GM18505 (cell line): ENCODE measurements at regions not wholly inside any gene's neighbourhood (a gene's known extent, or its start where the extent isn't known, plus 50 kb on each side); places are given as distances from the start of the nearest gene placed in this dataset.

Experiments
- ATAC-seq: cut with Tn5 transposase; IDR thresholded peaks from one replicate; pipeline ENCODE4 v1.9.1; 2021; ENCODE audit not compliant: unreplicated experiment
- POLR2A ChIP-seq: IDR thresholded peaks from 4 replicates; pipeline ENCODE4 v1.6.1; 2011; ENCODE audit warnings: borderline replicate concordance; ENCODE audit not compliant: insufficient read depth, insufficient read length; ENCODE audit errors: extremely low read depth

DNA sequence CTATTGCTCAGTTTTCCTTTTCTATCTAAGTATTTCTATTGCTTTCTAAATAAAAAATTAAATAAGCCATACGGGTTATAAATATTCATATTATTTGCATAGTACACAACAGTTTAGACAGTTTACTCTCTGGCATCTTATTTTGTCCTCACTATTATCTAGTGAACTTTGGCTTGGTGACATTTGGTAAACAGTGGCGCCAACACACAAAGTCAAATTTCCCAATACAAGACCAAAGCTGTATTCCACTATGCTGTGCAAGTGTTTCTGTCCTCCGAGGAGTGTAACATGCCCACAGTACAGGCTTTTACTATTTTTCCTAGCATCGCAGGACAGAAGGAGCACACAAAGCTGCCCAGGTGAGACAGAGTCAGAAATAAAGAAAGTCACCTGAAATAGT is 61.7 kb upstream of the TP63 start:
- ATAC-seq, result no peak
- TF ChIP-seq POLR2A, result no peak

DNA sequence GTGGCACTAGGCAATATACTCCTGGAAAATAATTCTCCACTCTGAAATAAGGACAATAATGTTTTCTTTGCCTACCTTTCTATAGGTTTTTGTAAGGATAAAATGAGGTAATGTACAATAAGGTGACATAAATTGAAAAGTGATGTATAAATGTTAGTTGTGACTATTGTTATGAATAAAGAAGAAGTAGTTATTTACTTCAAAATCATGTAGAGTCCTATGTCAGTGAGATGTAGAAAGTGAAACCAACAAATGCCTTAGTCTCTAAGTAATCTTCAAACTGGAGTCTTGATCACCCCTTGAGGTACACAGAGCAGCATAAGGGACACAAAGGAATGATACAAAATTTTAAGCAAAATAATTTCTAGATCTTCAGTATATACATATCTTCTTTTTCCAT is 60.3 kb upstream of the TP63 start:
- ATAC-seq, result peak; percentile 52
- no peak for TF ChIP-seq POLR2A

DNA sequence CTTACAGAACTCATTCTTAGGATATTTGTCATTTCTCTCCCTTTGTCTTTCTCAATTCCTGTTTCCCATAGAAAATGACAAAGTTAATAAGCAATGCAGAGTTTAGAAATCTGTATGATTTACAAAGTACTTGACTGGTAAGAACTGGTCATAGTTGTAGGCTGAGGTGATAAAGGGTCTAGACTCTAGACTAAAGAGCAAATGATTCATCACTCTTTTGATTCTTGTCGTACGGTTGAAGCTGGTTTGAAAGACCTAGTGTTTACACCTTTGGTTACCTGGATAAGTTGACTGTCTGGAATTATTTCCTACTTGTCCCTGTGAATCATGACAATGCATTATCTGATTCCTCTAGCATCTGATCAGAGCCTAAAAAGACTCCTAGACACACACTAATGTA is 58.9 kb upstream of the TP63 start:
- ATAC-seq, result no peak
- TF ChIP-seq POLR2A, result no peak

DNA sequence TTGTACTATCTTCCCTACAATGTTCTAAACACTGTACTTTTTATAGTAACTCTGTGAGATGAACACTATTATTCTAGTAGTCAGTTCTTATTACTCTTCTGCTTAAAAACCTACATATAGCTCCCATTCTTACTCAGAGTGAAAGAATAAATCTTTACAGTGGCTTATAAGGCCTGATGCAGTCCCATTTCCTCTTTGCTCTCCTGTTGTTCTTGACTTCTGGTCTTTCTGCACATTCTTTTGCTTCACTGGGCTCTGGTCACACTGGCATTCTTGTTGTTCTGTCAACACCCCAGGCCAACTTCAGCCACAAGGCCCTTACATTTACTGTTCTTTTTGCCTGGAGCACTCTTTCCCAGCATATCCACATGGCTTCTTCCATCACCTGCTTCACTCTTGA is 58.2 kb upstream of the TP63 start:
- no peak for ATAC-seq
- TF ChIP-seq POLR2A, result no peak

DNA sequence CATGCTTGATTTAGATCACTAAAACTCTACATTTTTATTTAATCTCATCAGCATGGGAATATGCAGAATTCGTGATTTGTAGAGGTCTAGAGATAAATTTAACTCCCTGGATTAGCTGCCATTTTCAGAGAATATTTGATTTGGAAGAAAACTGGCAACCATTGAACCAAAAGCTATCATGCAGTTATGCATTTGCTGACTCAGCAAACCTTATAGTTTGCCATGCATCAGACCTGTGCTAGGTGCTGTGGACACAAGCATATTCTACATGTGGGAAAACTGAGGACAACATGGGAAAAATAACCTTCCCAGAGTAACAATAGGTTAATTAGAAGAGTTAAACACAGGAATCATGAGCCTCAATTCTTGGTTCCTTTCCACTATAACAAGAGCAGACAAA is 54.7 kb upstream of the TP63 start:
- TF ChIP-seq POLR2A, result no peak
- ATAC-seq, result no peak

DNA sequence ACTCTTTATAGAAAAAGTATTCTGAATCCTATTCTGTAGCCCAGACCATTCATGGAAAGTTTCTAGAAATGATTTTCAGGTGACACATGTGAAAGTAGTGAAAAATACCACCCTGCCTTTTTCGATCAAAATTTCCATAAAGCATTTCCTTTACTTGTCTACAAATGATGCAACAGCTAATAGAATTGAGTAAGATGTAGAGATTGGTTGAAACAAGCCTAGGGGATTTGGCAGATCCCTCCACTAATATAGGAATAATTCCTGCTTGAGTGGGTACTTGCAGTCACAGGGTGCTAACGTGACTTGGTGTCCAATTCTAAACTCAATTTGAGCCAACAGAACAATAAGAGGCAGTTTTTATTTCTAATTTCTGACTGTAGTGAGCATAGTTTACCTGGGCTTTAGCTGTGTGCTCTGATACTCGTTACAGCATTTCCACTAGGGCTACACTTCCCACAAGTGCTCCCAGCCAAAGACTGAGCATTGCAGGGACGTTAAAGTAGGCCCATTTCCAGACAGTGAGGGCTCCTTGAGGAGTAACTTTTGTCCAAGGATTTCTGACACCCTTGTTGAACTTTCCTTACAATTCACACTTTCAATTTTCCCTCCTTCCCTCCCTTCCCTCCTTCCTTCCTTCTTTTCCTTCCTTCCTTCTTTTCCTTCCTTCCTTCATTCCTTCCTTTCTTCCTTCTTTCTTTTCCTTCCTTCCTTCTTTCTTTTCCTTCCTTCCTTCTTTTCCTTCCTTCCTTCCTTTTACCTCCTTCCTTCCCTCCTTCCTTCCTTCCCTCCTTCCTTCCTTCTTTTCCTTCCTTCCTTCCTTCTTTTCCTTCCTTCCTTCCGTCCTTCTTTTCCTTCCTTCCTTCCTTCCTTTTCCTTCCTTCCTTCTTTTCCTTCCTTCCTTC is 53.9 kb upstream of the TP63 start:
- no peak for TF ChIP-seq POLR2A
- no peak for ATAC-seq

DNA sequence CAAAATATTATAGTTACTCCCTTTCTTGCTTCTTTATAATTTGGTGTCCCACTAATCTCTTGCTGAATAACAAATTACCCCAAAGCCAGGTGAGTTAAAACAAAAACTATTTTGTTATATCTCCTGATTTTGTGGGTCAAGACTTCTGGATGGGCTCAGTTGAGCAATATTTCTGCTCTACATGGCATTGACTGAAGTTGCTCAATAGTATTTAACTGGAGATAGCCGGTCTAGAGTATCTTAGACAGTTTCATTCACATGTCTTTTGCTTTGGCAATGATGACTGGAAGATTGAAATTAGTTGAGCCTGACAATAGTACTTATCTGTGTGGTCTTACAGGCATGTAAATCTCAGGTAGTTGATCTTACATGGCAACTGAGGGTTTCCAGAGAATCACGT is 51.0 kb upstream of the TP63 start:
- no peak for ATAC-seq
- no peak for TF ChIP-seq POLR2A
